Retinal pigment epithelial cell (primary cell): ENCODE measurements at regions not wholly inside any gene's neighbourhood (a gene's known extent, or its start where the extent isn't known, plus 50 kb on each side); places are given as distances from the start of the nearest gene placed in this dataset.

ENCODE experiments used
- DNase-seq: peaks from one replicate; pipeline ENCODE4 v3.0.0-alpha.2; 2010; ENCODE audit warnings: low read depth
- H3K4me3 ChIP-seq: 2 replicates; pipeline ENCODE4 v1.5.1; 2011; ENCODE audit warnings: mild to moderate bottlenecking, low read length, control low read depth, moderate library complexity
- CTCF ChIP-seq: conservative IDR thresholded peaks from 2 replicates; pipeline ENCODE4 v1.5.1; 2011; ENCODE audit warnings: low read depth, low read length, control low read depth, inconsistent platforms

GRCh38 chr16:76157629-76158028, 119.6 kb upstream of the CNTNAP4 start:
- DNase-seq: no peak
- H3K4me3 ChIP-seq: no peak overlapping the region
- TF ChIP-seq CTCF: no peak

- H3K4me3 ChIP-seq: no peak overlapping the region
- no peak for TF ChIP-seq CTCF
- no peak for DNase-seq
These were observed 115.2 kb upstream of the CNTNAP4 start for GRCh38 chr16:76162046-76162445.

GRCh38 chr16:76164970-76165558, 112.1 kb upstream of the CNTNAP4 start:
- no peak for TF ChIP-seq CTCF

GRCh38 chr16:76175718-76176117, 101.5 kb upstream of the CNTNAP4 start:
- DNase-seq: no peak
- TF ChIP-seq CTCF: no peak
- H3K4me3 ChIP-seq: no peak overlapping the region

More at GRCh38 chr16:76164970-76165558, 112.1 kb upstream of the CNTNAP4 start:
- H3K4me3 ChIP-seq: no peak overlapping the region
- no peak for DNase-seq

- no peak for DNase-seq
- H3K4me3 ChIP-seq: no peak overlapping the region
- no peak for TF ChIP-seq CTCF
These were observed 101.0 kb upstream of the CNTNAP4 start for GRCh38 chr16:76176153-76176552.

GRCh38 chr16:76176616-76177015, 100.6 kb upstream of the CNTNAP4 start:
- DNase-seq: no peak
- no peak for TF ChIP-seq CTCF

GRCh38 chr16:76182041-76182635, 95.1 kb upstream of the CNTNAP4 start:
- no peak for TF ChIP-seq CTCF
- no peak overlapping the region for H3K4me3 ChIP-seq
- no peak for DNase-seq

More at GRCh38 chr16:76176616-76177015, 100.6 kb upstream of the CNTNAP4 start:
- H3K4me3 ChIP-seq: no peak overlapping the region
